ENCODE measurements at regions not wholly inside any gene's neighbourhood (a gene's known extent, or its start where the extent isn't known, plus 50 kb on each side); places are given as distances from the start of the nearest gene placed in this dataset.
A peak's percentile ranks its signal among the peaks of the same experiment; 100 is the strongest.

- DNase-seq, result no peak
- no peak for TF ChIP-seq POLR2A (IDR thresholded peaks at IDR 0.05)
- peak in 7 of 11 experiments; percentile 10 to 62 (median 48) for TF ChIP-seq CTCF (IDR thresholded peaks at IDR 0.05 in 8 of 11, conservative IDR thresholded peaks at IDR 0.05 in 3 of 11)
- TF ChIP-seq POLR2AphosphoS5 (IDR thresholded peaks at IDR 0.05), result no peak
- Histone ChIP-seq H3K9me3 (no peaks in the 10 kb centered on the region), H3K27ac (peak overlapping the region in 5 of 8 donors; percentile 5 to 59 (median 50)), H3K36me3 (no peaks in the 10 kb centered on the region), H3K4me3 (no peak overlapping the region), H3K4me1 (peaks cover 0 to 54% (median 20%) of the 10 kb centered on the region in 6 donors), H3K27me3 (replicated peaks in 1 of 7) (peaks cover 0 to 33% (median 0%) of the 10 kb centered on the region in 7 donors)
- 12 to 25% (median 16%) methylated on average over 3 of the region's 3 CpGs for WGBS, 5 donors
- intact Hi-C loops (cut with DNase I; ENCODE audit: low total_unique reads), result loop anchor here (10.0 kb wide), 1 partner anchor 85 kb away; no protein-coding TSS in a partner anchor
Observed at GRCh38 chr1:94329986-94330385, 88.2 kb upstream of the ABCD3 start.

- Histone ChIP-seq H3K27ac (peak overlapping the region in 6 of 8 donors; percentile 4 to 59 (median 48)), H3K27me3 (replicated peaks in 1 of 7) (peaks cover 0 to 33% (median 0%) of the 10 kb centered on the region in 7 donors), H3K36me3 (no peaks in the 10 kb centered on the region), H3K4me3 (no peak overlapping the region), H3K4me1 (peaks cover 0 to 51% (median 19%) of the 10 kb centered on the region in 6 donors), H3K9me3 (no peaks in the 10 kb centered on the region)
- WGBS, 5 donors, result 85 to 92% (median 91%) methylated on average over 4 of the region's 4 CpGs
- TF ChIP-seq POLR2A (IDR thresholded peaks at IDR 0.05), result no peak
- TF ChIP-seq CTCF (IDR thresholded peaks at IDR 0.05 in 8 of 11, conservative IDR thresholded peaks at IDR 0.05 in 3 of 11), result no peak
- no peak for TF ChIP-seq POLR2AphosphoS5 (IDR thresholded peaks at IDR 0.05)
- DNase-seq, result no peak
- intact Hi-C loops (cut with DNase I; ENCODE audit: low total_unique reads), result loop anchor here (10.0 kb wide), 1 partner anchor 84 kb away; no protein-coding TSS in a partner anchor
Observed at GRCh38 chr1:94329276-94329675, 88.9 kb upstream of the ABCD3 start.

- H3K4me1 ChIP-seq, result peaks cover 0 to 57% (median 23%) of the 10 kb centered on the region in 6 donors
- no peaks in the 10 kb centered on the region for H3K36me3 ChIP-seq
- peaks cover 0 to 33% (median 0%) of the 10 kb centered on the region in 7 donors for H3K27me3 ChIP-seq (replicated peaks in 1 of 7)
- H3K9me3 ChIP-seq, result no peaks in the 10 kb centered on the region
- H3K4me3 ChIP-seq, result no peak overlapping the region
- peak overlapping the region in 7 of 8 donors; percentile 24 to 85 (median 72) for H3K27ac ChIP-seq
- no peak for DNase-seq
- WGBS, 5 donors, result 19 to 27% (median 20%) methylated on average over 18 of the region's 18 CpGs
- intact Hi-C loops (cut with DNase I; ENCODE audit: low total_unique reads), result loop anchor here (10.0 kb wide), 1 partner anchor 82 kb away; no protein-coding TSS in a partner anchor
- TF ChIP-seq POLR2AphosphoS5 (IDR thresholded peaks at IDR 0.05) (no peak), POLR2A (IDR thresholded peaks at IDR 0.05) (no peak)
Observed at GRCh38 chr1:94327001-94327690, 89.8 kb upstream of the ARHGAP29 start.

GRCh38 chr1:94326329-94326728, 88.9 kb upstream of the ARHGAP29 start:
- TF ChIP-seq POLR2AphosphoS5 (IDR thresholded peaks at IDR 0.05) (no peak), POLR2A (IDR thresholded peaks at IDR 0.05) (no peak), CTCF (IDR thresholded peaks at IDR 0.05 in 8 of 11, conservative IDR thresholded peaks at IDR 0.05 in 3 of 11) (no peak)
- no peaks in the 10 kb centered on the region for H3K9me3 ChIP-seq
- H3K36me3 ChIP-seq, result no peaks in the 10 kb centered on the region
- DNase-seq, result no peak
- H3K4me3 ChIP-seq, result no peak overlapping the region
- WGBS, 5 donors, result 46 to 66% (median 62%) methylated on average over 4 of the region's 4 CpGs
- intact Hi-C loops (cut with DNase I; ENCODE audit: low total_unique reads), result loop anchor here (10.0 kb wide), 1 partner anchor 82 kb away; no protein-coding TSS in a partner anchor
- peak overlapping the region in 7 of 8 donors; percentile 6 to 85 (median 72) for H3K27ac ChIP-seq
- H3K4me1 ChIP-seq, result peaks cover 0 to 57% (median 23%) of the 10 kb centered on the region in 6 donors
- peaks cover 0 to 27% (median 0%) of the 10 kb centered on the region in 7 donors for H3K27me3 ChIP-seq (replicated peaks in 1 of 7)
